SK-N-MC (cell line): ENCODE measurements at regions not wholly inside any gene's neighbourhood (a gene's known extent, or its start where the extent isn't known, plus 50 kb on each side); places are given as distances from the start of the nearest gene placed in this dataset.

Source experiments
- EZH2 ChIP-seq: fragments of 200-600 bp; sonication (generic); IDR thresholded peaks from one replicate; pipeline ENCODE4 v1.6.1; 2017; ENCODE audit warnings: antibody characterized with exemption
- POLR2AphosphoS5 ChIP-seq: IDR thresholded peaks from 2 replicates; pipeline ENCODE4 v1.6.1; 2012; ENCODE audit warnings: mild to moderate bottlenecking, low read depth, low read length, borderline replicate concordance

DNA sequence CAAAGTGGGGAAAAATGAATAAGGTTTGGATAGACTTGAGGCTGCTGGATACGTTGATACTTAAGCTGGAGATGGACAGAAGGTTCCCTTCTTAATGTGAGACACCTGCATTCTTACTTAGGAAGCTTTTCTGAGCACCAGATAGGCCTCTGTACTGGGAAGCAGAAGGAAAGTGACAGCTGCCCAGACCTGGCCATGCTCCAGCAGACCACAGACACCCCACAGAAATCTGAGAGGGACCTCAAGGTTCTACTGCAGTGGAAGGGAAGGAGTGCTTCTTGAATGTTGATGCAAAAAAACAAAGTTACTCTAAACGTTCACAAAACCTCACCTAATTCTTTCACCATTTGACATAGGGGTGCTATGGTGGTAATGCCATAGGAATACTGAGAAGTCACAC, 642.1 kb upstream of the ID2 start:
- TF ChIP-seq POLR2AphosphoS5 (no peak), EZH2 (no peak)
